H9 (cell line): ENCODE measurements at regions not wholly inside any gene's neighbourhood (a gene's known extent, or its start where the extent isn't known, plus 50 kb on each side); places are given as distances from the start of the nearest gene placed in this dataset.
A peak's percentile ranks its signal among the peaks of the same experiment; 100 is the strongest.

Experiments used
- DNase-seq: peaks from one replicate; pipeline ENCODE4 v3.0.0-alpha.2; 2017
- H2AFZ ChIP-seq: one replicate; pipeline ENCODE4 v1.6.1; 2013; ENCODE audit warnings: mild to moderate bottlenecking, low read length, control low read depth, moderate library complexity
- H2AK5ac ChIP-seq: 2 replicates; pipeline ENCODE4 v1.6.1; 2013; ENCODE audit warnings: low read length, control low read depth, mixed read lengths; ENCODE audit not compliant: insufficient read length
- H2BK120ac ChIP-seq: one replicate; pipeline ENCODE4 v1.6.1; 2013; ENCODE audit warnings: low read depth, mild to moderate bottlenecking, low read length, control low read depth, inconsistent platforms; ENCODE audit not compliant: poor library complexity, severe bottlenecking
- H2BK12ac ChIP-seq: 2 replicates; pipeline ENCODE4 v1.6.1; 2013; ENCODE audit warnings: low read length, control low read depth, mixed read lengths, low read depth; ENCODE audit not compliant: insufficient read length
- H2BK15ac ChIP-seq: 2 replicates; pipeline ENCODE4 v1.6.1; 2013; ENCODE audit warnings: low read depth, low read length, control low read depth
- H2BK20ac ChIP-seq: one replicate; pipeline ENCODE4 v1.6.1; 2013; ENCODE audit warnings: low read depth, mild to moderate bottlenecking, low read length, control low read depth, inconsistent platforms; ENCODE audit not compliant: poor library complexity, severe bottlenecking
- H2BK5ac ChIP-seq: 2 replicates; pipeline ENCODE4 v1.6.1; 2013; ENCODE audit warnings: low read length, control low read depth, mixed read lengths; ENCODE audit not compliant: insufficient read length
- H3K14ac ChIP-seq: 2 replicates; pipeline ENCODE4 v1.6.1; 2013; ENCODE audit warnings: low read length, control low read depth; ENCODE audit not compliant: insufficient read depth
- H3K18ac ChIP-seq: 2 replicates; pipeline ENCODE4 v1.6.1; 2013; ENCODE audit warnings: low read depth, mild to moderate bottlenecking, mixed read lengths, low read length, control low read depth; ENCODE audit not compliant: insufficient read length
- H3K23ac ChIP-seq: 2 replicates; pipeline ENCODE4 v1.6.1; 2013; ENCODE audit warnings: low read length, control low read depth, mixed read lengths, low read depth; ENCODE audit not compliant: insufficient read length
- H3K23me2 ChIP-seq: 2 replicates; pipeline ENCODE4 v1.6.1; 2013; ENCODE audit warnings: low read depth, mild to moderate bottlenecking, mixed read lengths, low read length, control low read depth; ENCODE audit not compliant: insufficient read length, poor library complexity, severe bottlenecking
- H3K27ac ChIP-seq: 2 replicates; pipeline ENCODE4 v1.5.1; 2013; ENCODE audit warnings: low read length, control low read depth, mixed read lengths, low read depth; ENCODE audit not compliant: insufficient read length
- H3K27me3 ChIP-seq: 2 replicates; pipeline ENCODE4 v1.6.1; 2013; ENCODE audit warnings: low read length, control low read depth, inconsistent platforms; ENCODE audit not compliant: insufficient read depth
- H3K4ac ChIP-seq: 2 replicates; pipeline ENCODE4 v1.6.1; 2013; ENCODE audit warnings: low read depth, mild to moderate bottlenecking, control low read depth, inconsistent platforms, low read length, moderate library complexity
- H3K4me1 ChIP-seq: 2 replicates; pipeline ENCODE4 v1.6.1; 2013; ENCODE audit warnings: low read length, control low read depth, inconsistent platforms; ENCODE audit not compliant: insufficient read depth
- H3K4me2 ChIP-seq: 2 replicates; pipeline ENCODE4 v1.6.1; 2013; ENCODE audit warnings: low read length, control low read depth, mixed read lengths; ENCODE audit not compliant: insufficient read length, insufficient read depth
- H3K56ac ChIP-seq: 2 replicates; pipeline ENCODE4 v1.6.1; 2013; ENCODE audit warnings: low read depth, mild to moderate bottlenecking, mixed read lengths, low read length, control low read depth; ENCODE audit not compliant: insufficient read length
- H3K79me1 ChIP-seq: 2 replicates; pipeline ENCODE4 v1.6.1; 2013; ENCODE audit warnings: low read depth, mild to moderate bottlenecking, moderate library complexity, low read length, control low read depth, inconsistent platforms; ENCODE audit not compliant: insufficient read depth, poor library complexity, severe bottlenecking
- H3K79me2 ChIP-seq: 2 replicates; pipeline ENCODE4 v1.6.1; 2013; ENCODE audit warnings: low read length, control low read depth, inconsistent platforms; ENCODE audit not compliant: insufficient read depth
- H3K9ac ChIP-seq: 2 replicates; pipeline ENCODE4 v1.6.1; 2013; ENCODE audit warnings: low read length, control low read depth, mixed read lengths; ENCODE audit not compliant: insufficient read length; ENCODE audit errors: extremely low read depth
- H3K9me3 ChIP-seq: one replicate; pipeline ENCODE4 v1.6.1; 2013; ENCODE audit warnings: low read depth, low read length, inconsistent platforms; ENCODE audit not compliant: control insufficient read depth
- H3T11ph ChIP-seq: one replicate; pipeline ENCODE4 v1.6.1; 2013; ENCODE audit warnings: mild to moderate bottlenecking, low read length, control low read depth, inconsistent platforms
- H4K20me1 ChIP-seq: one replicate; pipeline ENCODE4 v1.6.1; 2013; ENCODE audit not compliant: control insufficient read depth, insufficient read length, insufficient read depth
- H4K5ac ChIP-seq: 2 replicates; pipeline ENCODE4 v1.6.1; 2013; ENCODE audit warnings: low read depth, mild to moderate bottlenecking, mixed read lengths, low read length, control low read depth; ENCODE audit not compliant: insufficient read length
- H4K8ac ChIP-seq: replicated peaks from 2 replicates; pipeline ENCODE4 v1.6.1; 2013; ENCODE audit warnings: low read length, control low read depth, mixed read lengths, low read depth; ENCODE audit not compliant: insufficient read length
- H4K91ac ChIP-seq: 2 replicates; pipeline ENCODE4 v1.6.1; 2013; ENCODE audit warnings: low read depth, mild to moderate bottlenecking, moderate library complexity, mixed read lengths, low read length, control low read depth; ENCODE audit not compliant: insufficient read length
- H3K27ac Mint-ChIP-seq, 3 experiments: 2 replicates in 2 of 3; 3 replicates in 1 of 3; pipeline ENCODE4 v1.8.0; 2020 to 2021; ENCODE audit warnings: mixed read lengths in 3 of 3, mild to moderate bottlenecking in 1 of 3, moderate library complexity in 1 of 3
- H3K27me3 Mint-ChIP-seq: 2 replicates; pipeline ENCODE4 v1.8.0; 2021; ENCODE audit warnings: low read depth, mild to moderate bottlenecking, moderate library complexity, mixed read lengths
- H3K36me3 Mint-ChIP-seq, 3 experiments: 2 replicates in 2 of 3; 3 replicates in 1 of 3; pipeline ENCODE4 v1.8.0; 2020 to 2021; ENCODE audit warnings: low read depth in 3 of 3, mixed read lengths in 3 of 3; ENCODE audit not compliant: insufficient read depth in 1 of 3
- H3K4me1 Mint-ChIP-seq, 2 experiments: 2 replicates each; pipeline ENCODE4 v1.8.0; 2020; ENCODE audit warnings: mixed read lengths in 2 of 2
- H3K4me3 Mint-ChIP-seq, 2 experiments: 2 replicates in 1 of 2; 3 replicates in 1 of 2; pipeline ENCODE4 v1.8.0; 2020 to 2021; ENCODE audit warnings: mild to moderate bottlenecking in 2 of 2, mixed read lengths in 2 of 2, moderate library complexity in 1 of 2
- H3K9me3 Mint-ChIP-seq, 2 experiments: 2 replicates in 1 of 2; 3 replicates in 1 of 2; pipeline ENCODE4 v1.8.0; 2020; ENCODE audit warnings: mild to moderate bottlenecking in 2 of 2, mixed read lengths in 2 of 2, moderate library complexity in 1 of 2
- CTCF ChIP-seq: fragments of 200-600 bp; sonication (generic); conservative IDR thresholded peaks from 3 replicates; pipeline ENCODE4 v1.8.0; 2021; ENCODE audit warnings: antibody characterized with exemption, mild to moderate bottlenecking

GRCh38 chr1:59108481-59109317 is 188.2 kb upstream of the FGGY start:
- H3K27me3 ChIP-seq = no peaks in the 10 kb centered on the region
- H2AK5ac ChIP-seq = no peak overlapping the region
- H3K23ac ChIP-seq = no peak overlapping the region
- no peak for DNase-seq
- H3K27me3 Mint-ChIP-seq = peaks cover 1% of the 10 kb centered on the region; the same call in 1 of the 2 replicates
- H3K79me1 ChIP-seq = no peaks in the 10 kb centered on the region
- peaks cover 4% of the 10 kb centered on the region; the same call in 1 of the 2 replicates for H3K4me1 ChIP-seq
- H3K4me2 ChIP-seq = no peak overlapping the region
- no peak overlapping the region for H3K4ac ChIP-seq
- H2BK120ac ChIP-seq = no peak overlapping the region
- no peaks in the 10 kb centered on the region for H3K23me2 ChIP-seq
- no peak overlapping the region for H3K18ac ChIP-seq
- H2BK20ac ChIP-seq = no peak overlapping the region
- no peak overlapping the region for H2BK5ac ChIP-seq
- no peaks in the 10 kb centered on the region for H3K9me3 ChIP-seq
- no peak overlapping the region for H2BK15ac ChIP-seq
- no peak overlapping the region for H3T11ph ChIP-seq
- peaks cover 24 to 37% of the 10 kb centered on the region in 2 experiments for H3K4me1 Mint-ChIP-seq
- H2AFZ ChIP-seq = no peak overlapping the region
- TF ChIP-seq CTCF = no peak
- H3K9me3 Mint-ChIP-seq = no peaks in the 10 kb centered on the region
- H3K4me3 Mint-ChIP-seq = no peak overlapping the region
- H3K36me3 Mint-ChIP-seq = no peaks in the 10 kb centered on the region
- H3K27ac ChIP-seq = no peak overlapping the region
- H4K20me1 ChIP-seq = no peaks in the 10 kb centered on the region
- no peak overlapping the region for H3K14ac ChIP-seq
- H3K79me2 ChIP-seq = no peaks in the 10 kb centered on the region
- no peak overlapping the region for H2BK12ac ChIP-seq
- 0 out of 7 replicates have a peak overlapping the region, but pooled peaks of 2 of the 3 experiments have one; percentile 15 to 38 for H3K27ac Mint-ChIP-seq
- H4K8ac ChIP-seq = no peak overlapping the region
- H3K56ac ChIP-seq = no peak overlapping the region
- H4K5ac ChIP-seq = no peak overlapping the region
- H4K91ac ChIP-seq = no peak overlapping the region
- no peak overlapping the region for H3K9ac ChIP-seq
